ENCODE measurements at regions not wholly inside any gene's neighbourhood (a gene's known extent, or its start where the extent isn't known, plus 50 kb on each side); places are given as distances from the start of the nearest gene placed in this dataset.

DNA sequence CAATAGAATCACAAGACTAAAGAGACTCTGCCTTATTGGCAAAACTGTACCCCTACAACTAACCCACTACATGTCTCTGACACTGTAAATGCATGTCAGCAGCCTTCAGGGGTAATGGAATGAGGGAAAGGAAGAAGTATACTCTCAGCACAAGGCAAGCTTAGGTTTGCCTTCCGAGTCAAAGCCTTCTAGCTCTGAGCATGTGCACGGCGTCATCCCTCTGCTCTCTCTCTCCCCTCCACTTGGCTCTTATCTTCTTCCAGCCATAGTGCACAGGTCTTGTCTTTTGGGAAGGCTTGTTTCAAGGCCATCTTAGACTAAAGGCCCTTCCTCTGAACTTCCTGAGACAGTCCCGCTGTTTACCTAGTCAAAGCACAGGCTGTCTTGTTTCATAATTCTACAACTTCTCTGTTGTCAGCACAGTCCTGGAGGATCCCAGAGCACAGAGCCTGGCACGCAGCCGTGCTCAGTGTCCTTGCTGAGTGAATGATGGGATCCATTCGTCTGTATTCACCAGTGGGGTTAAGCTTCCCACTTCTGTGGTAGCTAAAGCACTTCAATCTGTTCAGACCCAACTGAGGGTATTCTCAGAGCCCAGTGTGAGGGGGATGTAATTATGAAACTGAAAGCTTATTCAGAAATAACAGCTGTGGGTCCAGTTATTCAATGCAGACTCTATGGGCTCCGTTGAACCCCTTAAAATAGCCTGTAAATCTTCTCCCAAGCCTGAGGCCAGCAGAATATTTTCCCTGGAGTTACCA lies 166.5 kb upstream of the PLD5 start:
- TF ChIP-seq, protein P1, sequence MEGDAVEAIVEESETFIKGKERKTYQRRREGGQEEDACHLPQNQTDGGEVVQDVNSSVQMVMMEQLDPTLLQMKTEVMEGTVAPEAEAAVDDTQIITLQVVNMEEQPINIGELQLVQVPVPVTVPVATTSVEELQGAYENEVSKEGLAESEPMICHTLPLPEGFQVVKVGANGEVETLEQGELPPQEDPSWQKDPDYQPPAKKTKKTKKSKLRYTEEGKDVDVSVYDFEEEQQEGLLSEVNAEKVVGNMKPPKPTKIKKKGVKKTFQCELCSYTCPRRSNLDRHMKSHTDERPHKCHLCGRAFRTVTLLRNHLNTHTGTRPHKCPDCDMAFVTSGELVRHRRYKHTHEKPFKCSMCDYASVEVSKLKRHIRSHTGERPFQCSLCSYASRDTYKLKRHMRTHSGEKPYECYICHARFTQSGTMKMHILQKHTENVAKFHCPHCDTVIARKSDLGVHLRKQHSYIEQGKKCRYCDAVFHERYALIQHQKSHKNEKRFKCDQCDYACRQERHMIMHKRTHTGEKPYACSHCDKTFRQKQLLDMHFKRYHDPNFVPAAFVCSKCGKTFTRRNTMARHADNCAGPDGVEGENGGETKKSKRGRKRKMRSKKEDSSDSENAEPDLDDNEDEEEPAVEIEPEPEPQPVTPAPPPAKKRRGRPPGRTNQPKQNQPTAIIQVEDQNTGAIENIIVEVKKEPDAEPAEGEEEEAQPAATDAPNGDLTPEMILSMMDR (optimal IDR thresholded peaks at IDR 0.05 in 1 of 3, IDR thresholded peaks at IDR 0.05 in 1 of 3, conservative IDR thresholded peaks at IDR 0.05 in 1 of 3; ENCODE audit: extremely low read depth in 1 of 3, insufficient read depth in 2 of 3, low read length in 3 of 3) = no peak
- TF ChIP-seq EZH2 (IDR thresholded peaks at IDR 0.05; ENCODE audit: low read length) = no peak

Measured in keratinocyte (primary cell).